HepG2 (cell line): ENCODE measurements at regions not wholly inside any gene's neighbourhood (a gene's known extent, or its start where the extent isn't known, plus 50 kb on each side); places are given as distances from the start of the nearest gene placed in this dataset.

Experiments used
- ATAC-seq: fragments of 200-7000 bp; cut with Tn5 transposase; 3 replicates; pipeline ENCODE4 v1.9.1; 2020; ENCODE audit warnings: mild to moderate bottlenecking, moderate library complexity
- BruUV-seq: library from RNA; stranded (reverse); fragments of 400-500 nt; replicated peaks from 2 replicates; lab custom pipeline; 2021; lab: Mats Ljungman, UMichigan
- CTCF ChIA-PET: fragments of 300-600 bp; formaldehyde crosslinking; extraction: SDS; loops from one replicate; lab custom pipeline; 2021; ENCODE audit warnings: low total read pairs, inconsistent platforms, low intra/inter-chr PET ratio; lab: Yijun Ruan, JAX
- POLR2A ChIA-PET: fragments of 350-600 bp; sonication (Branson Sonifier 250); formaldehyde crosslinking; loops from one replicate; lab custom pipeline; 2020; ENCODE audit warnings: antibody characterized with exemption, inconsistent platforms; lab: Yijun Ruan, JAX
- DNase-seq: peaks from one replicate; pipeline ENCODE4 v3.0.0-alpha.2; 2015; ENCODE audit warnings: low spot score
- FAIRE-seq: peaks from 3 replicates; lab custom pipeline; 2011; peaks lifted over from hg19 to GRCh38; lab: Jason Lieb, UNC
- H2AFZ ChIP-seq: one replicate; pipeline ENCODE4 v1.6.1; 2011; ENCODE audit warnings: low read length, inconsistent platforms
- H3K27ac ChIP-seq: fragments of 300-600 bp; 3 replicates; pipeline ENCODE4 v1.8.0; 2011; ENCODE audit warnings: mixed run types, mild to moderate bottlenecking, mixed read lengths, low read length, inconsistent platforms; ENCODE audit not compliant: insufficient read depth; ENCODE audit errors: extremely low read length
- H3K27me3 ChIP-seq, 2 experiments: fragments of 200-600 bp in 1 of 2; 2 replicates in 1 of 2; 3 replicates in 1 of 2; pipeline versions ENCODE4 v1.6.0 to v1.8.0; 2011; ENCODE audit warnings: low read length in 2 of 2, mild to moderate bottlenecking in 2 of 2, moderate library complexity in 2 of 2, inconsistent platforms in 1 of 2; ENCODE audit not compliant: insufficient read depth in 2 of 2, control insufficient read depth in 1 of 2
- H3K36me3 ChIP-seq, 2 experiments: fragments of 200-600 bp in 1 of 2; replicated peaks in 1 of 2; 2 replicates in 1 of 2; 3 replicates in 1 of 2; pipeline versions ENCODE4 v1.5.1 to v1.8.0; 2011; ENCODE audit warnings: low read length in 2 of 2, inconsistent platforms in 1 of 2; ENCODE audit not compliant: insufficient read depth in 2 of 2, control insufficient read depth in 1 of 2
- H3K4me1 ChIP-seq: 2 replicates; pipeline ENCODE4 v1.5.1; 2012; ENCODE audit warnings: low read length, inconsistent platforms; ENCODE audit not compliant: insufficient read depth
- H3K4me2 ChIP-seq: 2 replicates; pipeline ENCODE4 v1.6.0; 2011; ENCODE audit warnings: low read depth, low read length, inconsistent platforms
- H3K4me3 ChIP-seq, 3 experiments: fragments of 200-600 bp in 1 of 3; sonication (generic), shearing (Covaris generic) in 1 of 3; replicated peaks in 1 of 3; 2 replicates each; pipeline ENCODE4 v1.5.1; 2011 to 2016; ENCODE audit warnings: low read length in 3 of 3, inconsistent platforms in 2 of 3, low read depth in 2 of 3, mild to moderate bottlenecking in 2 of 3, control low read depth in 1 of 3, mixed read lengths in 1 of 3; ENCODE audit not compliant: insufficient read depth in 1 of 3
- H3K79me2 ChIP-seq: one replicate; pipeline ENCODE4 v1.6.1; 2011; ENCODE audit warnings: low read length, inconsistent platforms; ENCODE audit not compliant: insufficient read depth
- H3K9ac ChIP-seq: 2 replicates; pipeline ENCODE4 v1.6.0; 2011; ENCODE audit warnings: mild to moderate bottlenecking, low read depth, low read length, inconsistent platforms; ENCODE audit not compliant: insufficient read depth
- H3K9me3 ChIP-seq: 2 replicates; pipeline ENCODE4 v1.5.1; 2012; ENCODE audit warnings: mild to moderate bottlenecking, low read length
- H4K20me1 ChIP-seq: 2 replicates; pipeline ENCODE4 v1.6.0; 2011; ENCODE audit warnings: inconsistent platforms, mild to moderate bottlenecking, low read length, moderate library complexity; ENCODE audit not compliant: insufficient read depth
- FOXA1 ChIP-seq, 2 experiments: fragments of 450-650 bp in 1 of 2; sonication (generic) in 1 of 2; formaldehyde crosslinking in 1 of 2; IDR thresholded peaks; 2 replicates each; pipeline versions ENCODE4 v1.4.0 to v1.6.1; 2016 to 2020; ENCODE audit warnings: missing genetic modification reagents in 1 of 2
- FOXK2 ChIP-seq: fragments of 450-650 bp; IDR thresholded peaks from 2 replicates; pipeline ENCODE4 v1.6.1; 2016
- HMGA1 ChIP-seq: sonication (generic); formaldehyde crosslinking; conservative IDR thresholded peaks from 2 replicates; pipeline ENCODE4 v1.4.0; 2020; ENCODE audit warnings: missing genetic modification reagents
- HOMEZ ChIP-seq: IDR thresholded peaks from 2 replicates; pipeline ENCODE4 v1.6.1; 2016; ENCODE audit warnings: low read depth
- HOXA7 ChIP-seq: sonication (generic); formaldehyde crosslinking; IDR thresholded peaks from 2 replicates; pipeline ENCODE4 v1.8.1; 2022; ENCODE audit warnings: mild to moderate bottlenecking, missing genetic modification reagents, moderate library complexity
- IRF9 ChIP-seq: sonication (generic); formaldehyde crosslinking; IDR thresholded peaks from 2 replicates; pipeline ENCODE4 v1.8.0; 2022; ENCODE audit warnings: missing genetic modification reagents, mild to moderate bottlenecking, borderline replicate concordance
- NFRKB ChIP-seq: fragments of 450-650 bp; IDR thresholded peaks from 2 replicates; pipeline ENCODE4 v1.6.1; 2017
- PAF1 ChIP-seq: IDR thresholded peaks from 2 replicates; pipeline ENCODE4 v1.6.1; 2016; ENCODE audit warnings: missing genetic modification reagents, missing compliant biosample characterization
- RFX5 ChIP-seq: IDR thresholded peaks from 2 replicates; pipeline ENCODE4 v1.6.1; 2011; ENCODE audit warnings: low read depth, low read length, improper control_type of control experiment
- RNF219 ChIP-seq: sonication (generic); formaldehyde crosslinking; IDR thresholded peaks from 2 replicates; pipeline ENCODE4 v1.5.0; 2020; ENCODE audit warnings: mild to moderate bottlenecking, missing genetic modification reagents
- XRCC5 ChIP-seq: fragments of 200-400 bp; formaldehyde crosslinking; optimal IDR thresholded peaks from 2 replicates; pipeline ENCODE3; 2017; ENCODE audit warnings: mild to moderate bottlenecking, low read length
- ZBTB20 ChIP-seq: sonication (generic); formaldehyde crosslinking; IDR thresholded peaks from 2 replicates; pipeline ENCODE4 v1.8.1; 2023; ENCODE audit warnings: missing genetic modification reagents, low read depth, mild to moderate bottlenecking, borderline replicate concordance
- ZNF12 ChIP-seq: sonication (generic); formaldehyde crosslinking; IDR thresholded peaks from 2 replicates; pipeline ENCODE4 v1.5.0; 2020; ENCODE audit warnings: missing genetic modification reagents
- ZNF784 ChIP-seq: sonication (generic); formaldehyde crosslinking; IDR thresholded peaks from 2 replicates; pipeline ENCODE4 v1.5.1; 2020; ENCODE audit warnings: missing genetic modification reagents, mild to moderate bottlenecking, borderline replicate concordance
- ZNF841 ChIP-seq: sonication (generic); formaldehyde crosslinking; IDR thresholded peaks from 2 replicates; pipeline ENCODE4 v1.8.1; 2023; ENCODE audit warnings: missing genetic modification reagents, borderline replicate concordance
- WGBS: methylation state at CpG from one replicate; pipeline ENCODE4 v1.1.6; 2017; ENCODE audit warnings: low lambda C conversion rate; 5-methylcytosine and 5-hydroxymethylcytosine counted together
- in situ Hi-C: cut with HindIII; loops from 2 replicates; pipeline ENCODE4 v1.10.0; 2017; ENCODE audit warnings: low pct_unique_long_range_greater_than_20kb; ENCODE audit not compliant: extremely low pct_ligation_motif_present
- intact Hi-C: fragments of 100-400 bp; cut with micrococcal nuclease; formaldehyde crosslinking; loops from one replicate; pipeline ENCODE4 v1.10.0; 2022; ENCODE audit not compliant: unreplicated experiment
- TF ChIP-seq, protein P1 (sequence below): sonication (generic); formaldehyde crosslinking; IDR thresholded peaks from 2 replicates; pipeline ENCODE4 v1.5.1; 2020; ENCODE audit warnings: mild to moderate bottlenecking, missing genetic modification reagents, moderate library complexity

DNA sequence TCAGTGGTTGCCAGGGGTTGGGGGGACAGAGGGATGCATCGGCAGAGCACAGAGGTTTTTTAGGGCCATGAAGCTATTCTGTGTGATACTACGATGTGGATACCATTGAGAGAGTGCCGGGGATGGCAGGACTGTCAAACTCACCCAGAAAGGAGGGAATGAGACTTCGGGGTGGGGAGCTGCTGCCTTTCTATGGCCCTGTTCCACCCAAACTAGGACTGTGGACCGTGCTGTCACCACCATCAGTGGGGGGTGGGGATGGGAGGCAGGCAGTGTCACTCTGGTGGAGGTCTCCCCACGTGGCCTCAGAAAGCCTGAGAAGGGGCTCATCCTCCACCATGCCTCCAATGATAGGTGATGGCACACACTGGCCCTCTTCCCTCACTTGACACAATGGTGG is 146.2 kb downstream of the PTPN20 start (continued):
- TF ChIP-seq RNF219 (CRISPR knock-in tag) (no peak), ZNF841 (CRISPR knock-in tag) (no peak), PAF1 (CRISPR knock-in tag) (no peak)
- TF ChIP-seq, protein P1, sequence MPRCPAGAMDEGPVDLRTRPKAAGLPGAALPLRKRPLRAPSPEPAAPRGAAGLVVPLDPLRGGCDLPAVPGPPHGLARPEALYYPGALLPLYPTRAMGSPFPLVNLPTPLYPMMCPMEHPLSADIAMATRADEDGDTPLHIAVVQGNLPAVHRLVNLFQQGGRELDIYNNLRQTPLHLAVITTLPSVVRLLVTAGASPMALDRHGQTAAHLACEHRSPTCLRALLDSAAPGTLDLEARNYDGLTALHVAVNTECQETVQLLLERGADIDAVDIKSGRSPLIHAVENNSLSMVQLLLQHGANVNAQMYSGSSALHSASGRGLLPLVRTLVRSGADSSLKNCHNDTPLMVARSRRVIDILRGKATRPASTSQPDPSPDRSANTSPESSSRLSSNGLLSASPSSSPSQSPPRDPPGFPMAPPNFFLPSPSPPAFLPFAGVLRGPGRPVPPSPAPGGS (CRISPR knock-in tag), result no peak

- Histone ChIP-seq H3K27ac (no peak overlapping the region), H4K20me1 (no peaks in the 10 kb centered on the region), H3K9me3 (no peaks in the 10 kb centered on the region), H3K79me2 (no peaks in the 10 kb centered on the region), H3K36me3 (no peaks in the 10 kb centered on the region), H3K27me3 (peaks cover 4 to 38% of the 10 kb centered on the region in 2 experiments), H3K4me3 (no peak overlapping the region), H3K4me2 (no peak overlapping the region), H2AFZ (no peak overlapping the region), H3K9ac (no peak overlapping the region), H3K4me1 (no peaks in the 10 kb centered on the region)
- WGBS, result 9% methylated on average over 9 of the region's 9 CpGs
- FAIRE-seq (no peak), DNase-seq (no peak), ATAC-seq (no peak)
- CTCF ChIA-PET, result no interaction called here
- intact Hi-C loops (no loop called here), in situ Hi-C loops (no loop called here)
- BruUV-seq, result no TSS peak
- POLR2A ChIA-PET, result no interaction called here
- TF ChIP-seq ZBTB20 (no peak), FOXK2 (no peak), NFRKB (no peak), HOMEZ (CRISPR knock-in tag) (no peak), HOXA7 (CRISPR knock-in tag) (no peak), ZNF12 (no peak), FOXA1 (IDR thresholded peaks at IDR 0.05) (no peak), FOXA1 (CRISPR knock-in tag; IDR thresholded peaks at IDR 0.05) (no peak), XRCC5 (no peak), IRF9 (no peak), ZNF784 (no peak), RFX5 (no peak), HMGA1 (CRISPR knock-in tag) (no peak)
Observed at GRCh38 chr10:47058032-47058702, 146.9 kb downstream of the PTPN20 start.
